Vagina (tissue), 2 donors: ENCODE measurements at regions not wholly inside any gene's neighbourhood (a gene's known extent, or its start where the extent isn't known, plus 50 kb on each side); places are given as distances from the start of the nearest gene placed in this dataset.

Source experiments
- POLR2A ChIP-seq, 2 donors: fragments of 450-650 bp; IDR thresholded peaks; one replicate each; pipeline ENCODE4 v1.6.1; 2017; ENCODE audit warnings: antibody characterized with exemption in 2 of 2, mild to moderate bottlenecking in 2 of 2, moderate library complexity in 2 of 2
- TF ChIP-seq, protein P1 (sequence below), 3 experiments: fragments of 450-650 bp in 2 of 3; fragments of 200-600 bp in 1 of 3; sonication (generic) in 1 of 3; IDR thresholded peaks; one replicate each; pipeline ENCODE4 v1.5.1; 2017 to 2019; ENCODE audit warnings: antibody characterized with exemption in 3 of 3, mild to moderate bottlenecking in 2 of 3, moderate library complexity in 2 of 3

DNA sequence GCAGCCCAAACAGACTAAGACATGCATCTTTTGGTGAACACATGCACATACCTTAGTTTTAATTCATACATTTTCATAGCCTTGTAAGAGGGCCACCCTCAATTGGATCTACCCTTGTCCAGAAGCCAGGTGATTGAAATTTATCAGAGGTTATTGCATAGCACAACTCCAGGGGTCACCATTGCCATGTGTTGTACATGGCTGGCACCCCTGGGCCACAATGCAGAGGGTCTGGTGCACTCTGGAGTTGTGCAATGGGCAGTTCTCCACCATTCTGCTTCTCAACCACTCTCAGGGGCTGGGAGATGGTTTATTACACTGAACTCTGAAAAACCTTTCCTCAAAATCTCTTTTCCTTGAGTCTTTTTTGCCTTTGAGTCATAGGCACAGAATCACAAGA lies 184.4 kb upstream of the CXorf66 start:
- TF ChIP-seq, protein P1, sequence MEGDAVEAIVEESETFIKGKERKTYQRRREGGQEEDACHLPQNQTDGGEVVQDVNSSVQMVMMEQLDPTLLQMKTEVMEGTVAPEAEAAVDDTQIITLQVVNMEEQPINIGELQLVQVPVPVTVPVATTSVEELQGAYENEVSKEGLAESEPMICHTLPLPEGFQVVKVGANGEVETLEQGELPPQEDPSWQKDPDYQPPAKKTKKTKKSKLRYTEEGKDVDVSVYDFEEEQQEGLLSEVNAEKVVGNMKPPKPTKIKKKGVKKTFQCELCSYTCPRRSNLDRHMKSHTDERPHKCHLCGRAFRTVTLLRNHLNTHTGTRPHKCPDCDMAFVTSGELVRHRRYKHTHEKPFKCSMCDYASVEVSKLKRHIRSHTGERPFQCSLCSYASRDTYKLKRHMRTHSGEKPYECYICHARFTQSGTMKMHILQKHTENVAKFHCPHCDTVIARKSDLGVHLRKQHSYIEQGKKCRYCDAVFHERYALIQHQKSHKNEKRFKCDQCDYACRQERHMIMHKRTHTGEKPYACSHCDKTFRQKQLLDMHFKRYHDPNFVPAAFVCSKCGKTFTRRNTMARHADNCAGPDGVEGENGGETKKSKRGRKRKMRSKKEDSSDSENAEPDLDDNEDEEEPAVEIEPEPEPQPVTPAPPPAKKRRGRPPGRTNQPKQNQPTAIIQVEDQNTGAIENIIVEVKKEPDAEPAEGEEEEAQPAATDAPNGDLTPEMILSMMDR (IDR thresholded peaks at IDR 0.05), result no peak
- no peak for TF ChIP-seq POLR2A (IDR thresholded peaks at IDR 0.05)
